Vagina (tissue), 2 donors: ENCODE measurements at regions not wholly inside any gene's neighbourhood (a gene's known extent, or its start where the extent isn't known, plus 50 kb on each side); places are given as distances from the start of the nearest gene placed in this dataset.

Experiments
- DNase-seq, 2 donors: peaks; one replicate each; pipeline ENCODE4 v3.0.0-alpha.2; 2017; ENCODE audit errors: extremely low spot score in 2 of 2
- H3K27ac ChIP-seq: fragments of 200-600 bp; sonication (generic); one replicate; pipeline ENCODE4 v1.5.1; 2019
- H3K27me3 ChIP-seq: fragments of 200-600 bp; sonication (generic); one replicate; pipeline ENCODE4 v1.5.1; 2019
- H3K36me3 ChIP-seq, 2 donors: fragments of 200-600 bp; sonication (generic); one replicate each; pipeline ENCODE4 v1.5.1; 2017 to 2019
- H3K4me1 ChIP-seq: fragments of 200-600 bp; sonication (generic); one replicate; pipeline ENCODE4 v1.5.1; 2019
- H3K4me3 ChIP-seq, 2 donors: fragments of 200-600 bp; sonication (generic); 1 replicate in 1 of 2; 2 replicates in 1 of 2; pipeline ENCODE4 v1.5.1; 2016 to 2019
- H3K9me3 ChIP-seq: fragments of 200-600 bp; sonication (generic); one replicate; pipeline ENCODE4 v1.5.1; 2019
- CTCF ChIP-seq, 3 experiments: fragments of 450-650 bp in 2 of 3; fragments of 200-600 bp in 1 of 3; sonication (generic) in 1 of 3; IDR thresholded peaks; one replicate each; pipeline ENCODE4 v1.5.1; 2017 to 2019; ENCODE audit warnings: antibody characterized with exemption in 3 of 3, mild to moderate bottlenecking in 2 of 3, moderate library complexity in 2 of 3
- POLR2A ChIP-seq, 2 donors: fragments of 450-650 bp; IDR thresholded peaks; one replicate each; pipeline ENCODE4 v1.6.1; 2017; ENCODE audit warnings: antibody characterized with exemption in 2 of 2, mild to moderate bottlenecking in 2 of 2, moderate library complexity in 2 of 2
- POLR2AphosphoS5 ChIP-seq, 2 donors: sonication (generic); formaldehyde crosslinking; IDR thresholded peaks; one replicate each; pipeline ENCODE4 v1.9.0; 2017; ENCODE audit warnings: antibody characterized with exemption in 2 of 2, mild to moderate bottlenecking in 2 of 2, low read depth in 1 of 2; ENCODE audit not compliant: insufficient read depth in 1 of 2
- intact Hi-C: fragments of 100-400 bp; cut with DNase I; formaldehyde crosslinking; loops from one replicate; pipeline ENCODE4 v1.15.1; 2023

- TF ChIP-seq POLR2A (IDR thresholded peaks at IDR 0.05) (no peak), POLR2AphosphoS5 (IDR thresholded peaks at IDR 0.05; ENCODE audit: insufficient read depth in 1 of 2, low read depth in 1 of 2) (no peak), CTCF (IDR thresholded peaks at IDR 0.05) (no peak)
- Histone ChIP-seq H3K36me3 (no peaks in the 10 kb centered on the region), H3K4me3 (no peak overlapping the region), H3K4me1 (peaks cover 17% of the 10 kb centered on the region), H3K9me3 (no peaks in the 10 kb centered on the region), H3K27ac (no peak overlapping the region), H3K27me3 (no peaks in the 10 kb centered on the region)
- intact Hi-C loops: no loop called here
- DNase-seq: no peak
Observed at GRCh38 chr5:54721951-54722654, 204.5 kb downstream of the SNX18 start.

GRCh38 chr5:54721116-54721515 is 203.6 kb downstream of the SNX18 start:
- H3K27me3 ChIP-seq: no peaks in the 10 kb centered on the region
- intact Hi-C loops: no loop called here
- TF ChIP-seq POLR2AphosphoS5 (IDR thresholded peaks at IDR 0.05; ENCODE audit: insufficient read depth in 1 of 2, low read depth in 1 of 2) (no peak), CTCF (IDR thresholded peaks at IDR 0.05) (no peak), POLR2A (IDR thresholded peaks at IDR 0.05) (no peak)
- no peaks in the 10 kb centered on the region for H3K36me3 ChIP-seq
- no peak overlapping the region for H3K4me3 ChIP-seq
- DNase-seq: no peak
- H3K4me1 ChIP-seq: peaks cover 17% of the 10 kb centered on the region
- no peaks in the 10 kb centered on the region for H3K9me3 ChIP-seq
- H3K27ac ChIP-seq: no peak overlapping the region

- Histone ChIP-seq H3K4me3 (no peak overlapping the region), H3K9me3 (no peaks in the 10 kb centered on the region), H3K36me3 (no peaks in the 10 kb centered on the region), H3K27ac (no peak overlapping the region), H3K27me3 (no peaks in the 10 kb centered on the region), H3K4me1 (peaks cover 17% of the 10 kb centered on the region)
- intact Hi-C loops: no loop called here
- DNase-seq: no peak
- TF ChIP-seq CTCF (IDR thresholded peaks at IDR 0.05) (no peak), POLR2A (IDR thresholded peaks at IDR 0.05) (no peak), POLR2AphosphoS5 (IDR thresholded peaks at IDR 0.05; ENCODE audit: insufficient read depth in 1 of 2, low read depth in 1 of 2) (no peak)
Observed at GRCh38 chr5:54720341-54720740, 202.8 kb downstream of the SNX18 start.

GRCh38 chr5:54719384-54720283 is 202.1 kb downstream of the SNX18 start:
- H3K27ac ChIP-seq: no peak overlapping the region
- no peak overlapping the region for H3K4me3 ChIP-seq
- DNase-seq: no peak
- H3K9me3 ChIP-seq: no peaks in the 10 kb centered on the region
- no peak for TF ChIP-seq CTCF (IDR thresholded peaks at IDR 0.05)
- no peak for TF ChIP-seq POLR2A (IDR thresholded peaks at IDR 0.05)
- TF ChIP-seq POLR2AphosphoS5 (IDR thresholded peaks at IDR 0.05; ENCODE audit: insufficient read depth in 1 of 2, low read depth in 1 of 2): no peak
- intact Hi-C loops: no loop called here
- H3K27me3 ChIP-seq: no peaks in the 10 kb centered on the region
- no peaks in the 10 kb centered on the region for H3K36me3 ChIP-seq
- peaks cover 17% of the 10 kb centered on the region for H3K4me1 ChIP-seq

GRCh38 chr5:54718656-54719055 is 201.1 kb downstream of the SNX18 start:
- peaks cover 17% of the 10 kb centered on the region for H3K4me1 ChIP-seq
- no peak overlapping the region for H3K27ac ChIP-seq
- H3K36me3 ChIP-seq: no peaks in the 10 kb centered on the region
- no peak for TF ChIP-seq POLR2AphosphoS5 (IDR thresholded peaks at IDR 0.05; ENCODE audit: insufficient read depth in 1 of 2, low read depth in 1 of 2)
- no peak for TF ChIP-seq CTCF (IDR thresholded peaks at IDR 0.05)
- no peak for TF ChIP-seq POLR2A (IDR thresholded peaks at IDR 0.05)
- DNase-seq: no peak
- no peak overlapping the region for H3K4me3 ChIP-seq
- intact Hi-C loops: no loop called here
- H3K9me3 ChIP-seq: no peaks in the 10 kb centered on the region
- no peaks in the 10 kb centered on the region for H3K27me3 ChIP-seq
